ENCODE measurements at regions not wholly inside any gene's neighbourhood (a gene's known extent, or its start where the extent isn't known, plus 50 kb on each side); places are given as distances from the start of the nearest gene placed in this dataset.
"Not testable (repeated sequence)": the region's sequence is repeated elsewhere in the genome, so short reads cannot be mapped to it uniquely, and the experiment has no call there.

GRCh38 chr18:47397671-47398319 lies 146.3 kb upstream of the SKOR2 start:
- no peak for DNase-seq

- no peak for DNase-seq
Observed at GRCh38 chr18:47391665-47392064, 140.2 kb upstream of the SKOR2 start.

GRCh38 chr18:47390410-47391024 lies 139.1 kb upstream of the SKOR2 start:
- DNase-seq: no peak

GRCh38 chr18:47389210-47389609 lies 137.8 kb upstream of the SKOR2 start:
- DNase-seq: no peak

- no peak for DNase-seq
Observed at GRCh38 chr18:47387864-47388263, 136.4 kb upstream of the SKOR2 start.

- no peak for DNase-seq
Observed at GRCh38 chr18:47383729-47384128, 132.3 kb upstream of the SKOR2 start.

- DNase-seq: no peak
Observed at GRCh38 chr18:47381975-47382570, 130.6 kb upstream of the SKOR2 start.

GRCh38 chr18:47380153-47380552 lies 128.7 kb upstream of the SKOR2 start:
- DNase-seq: no peak

GRCh38 chr18:47373465-47373864 lies 122.0 kb upstream of the SKOR2 start:
- no peak for DNase-seq

- no peak for DNase-seq
Observed at GRCh38 chr18:47370052-47370451, 118.6 kb upstream of the SKOR2 start.

GRCh38 chr18:47354061-47354460 lies 102.6 kb upstream of the SKOR2 start:
- not testable (repeated sequence) for DNase-seq

- no peak for DNase-seq
Observed at GRCh38 chr18:47346016-47346415, 94.6 kb upstream of the SKOR2 start.

- no peak for DNase-seq
Observed at GRCh38 chr18:47345291-47345690, 93.8 kb upstream of the SKOR2 start.

- DNase-seq: no peak
Observed at GRCh38 chr18:47343291-47343690, 91.8 kb upstream of the SKOR2 start.

- DNase-seq: no peak
Observed at GRCh38 chr18:47342566-47342965, 91.1 kb upstream of the SKOR2 start.

- DNase-seq: no peak
Observed at GRCh38 chr18:47341678-47342077, 90.2 kb upstream of the SKOR2 start.

GRCh38 chr18:47334966-47335365 lies 83.5 kb upstream of the SKOR2 start:
- DNase-seq: no peak

- no peak for DNase-seq
Observed at GRCh38 chr18:47333926-47334635, 82.6 kb upstream of the SKOR2 start.

GRCh38 chr18:47331641-47332040 lies 80.2 kb upstream of the SKOR2 start:
- no peak for DNase-seq

- no peak for DNase-seq
Observed at GRCh38 chr18:47331026-47331425, 79.6 kb upstream of the SKOR2 start.

GRCh38 chr18:47323158-47323557 lies 71.7 kb upstream of the SKOR2 start:
- DNase-seq: no peak

GRCh38 chr18:47321815-47322214 lies 70.4 kb upstream of the SKOR2 start:
- DNase-seq: no peak

GRCh38 chr18:47317824-47318508 lies 66.5 kb upstream of the SKOR2 start:
- DNase-seq: no peak

Measured in NCI-H1417 treated with DMSO at 0.1 percent for 48 hours (cell line).